Neural cell (in vitro differentiated cells): ENCODE measurements at regions not wholly inside any gene's neighbourhood (a gene's known extent, or its start where the extent isn't known, plus 50 kb on each side); places are given as distances from the start of the nearest gene placed in this dataset.

Experiments
- H2AFZ ChIP-seq: fragments of 200-600, 300-800 bp; sonication (generic), shearing (Covaris generic); 2 replicates; pipeline ENCODE4 v1.6.0; 2014; ENCODE audit warnings: low read depth, mild to moderate bottlenecking, antibody characterized with exemption, low read length, moderate library complexity
- H3F3A ChIP-seq: fragments of 200-600 bp; shearing (Covaris generic); 2 replicates; pipeline ENCODE4 v1.6.1; 2016; ENCODE audit warnings: mild to moderate bottlenecking, moderate library complexity, mixed read lengths, antibody characterized with exemption, low read length; ENCODE audit not compliant: insufficient read depth, poor library complexity, severe bottlenecking
- H3K27ac ChIP-seq: fragments of 200-600, 300-800 bp; sonication (generic), shearing (Covaris generic); 2 replicates; pipeline ENCODE4 v1.5.1; 2014; ENCODE audit warnings: mild to moderate bottlenecking, low read length, moderate library complexity
- H3K27me3 ChIP-seq: fragments of 300-800, 200-600 bp; sonication (generic), shearing (Covaris generic); 2 replicates; pipeline ENCODE4 v1.6.0; 2014; ENCODE audit warnings: mild to moderate bottlenecking, low read depth, low read length, moderate library complexity; ENCODE audit not compliant: insufficient read depth
- H3K36me3 ChIP-seq: fragments of 300-800, 200-600 bp; sonication (generic), shearing (Covaris generic); 2 replicates; pipeline ENCODE4 v1.5.1; 2014; ENCODE audit warnings: mild to moderate bottlenecking, antibody characterized with exemption, low read length, moderate library complexity; ENCODE audit not compliant: insufficient read depth
- H3K4me2 ChIP-seq: fragments of 300-800, 200-600 bp; sonication (generic), shearing (Covaris generic); 2 replicates; pipeline ENCODE4 v1.6.0; 2014; ENCODE audit warnings: mild to moderate bottlenecking, low read length
- H3K4me3 ChIP-seq: fragments of 300-800, 200-600 bp; sonication (generic), shearing (Covaris generic); 2 replicates; pipeline ENCODE4 v1.5.1; 2014; ENCODE audit warnings: mild to moderate bottlenecking, low read length, moderate library complexity
- H3K79me2 ChIP-seq: fragments of 200-600 bp; shearing (Covaris generic); replicated peaks from 2 replicates; pipeline ENCODE4 v1.6.0; 2014; ENCODE audit warnings: mild to moderate bottlenecking, low read length, moderate library complexity; ENCODE audit not compliant: insufficient read depth
- H3K9ac ChIP-seq: fragments of 300-800, 200-600 bp; sonication (generic), shearing (Covaris generic); 2 replicates; pipeline ENCODE4 v1.6.1; 2016; ENCODE audit warnings: mild to moderate bottlenecking, low read length, mixed read lengths
- H3K9me2 ChIP-seq: fragments of 200-600 bp; shearing (Covaris generic); 2 replicates; pipeline ENCODE4 v1.6.1; 2016; ENCODE audit warnings: mild to moderate bottlenecking, low read length, mixed read lengths; ENCODE audit not compliant: insufficient read depth
- H3K9me3 ChIP-seq: fragments of 200-600, 300-800 bp; sonication (generic), shearing (Covaris generic); 2 replicates; pipeline ENCODE4 v1.6.1; 2016; ENCODE audit warnings: mild to moderate bottlenecking, mixed run types, low read length, moderate library complexity, mixed read lengths
- H4K20me1 ChIP-seq: fragments of 200-600 bp; shearing (Covaris generic); 2 replicates; pipeline ENCODE4 v1.6.1; 2016; ENCODE audit warnings: mild to moderate bottlenecking, mixed run types; ENCODE audit not compliant: insufficient read depth
- CTCF ChIP-seq: fragments of 450-650 bp; IDR thresholded peaks from 2 replicates; pipeline ENCODE4 v1.5.1; 2014; ENCODE audit warnings: antibody characterized with exemption, mild to moderate bottlenecking, moderate library complexity; ENCODE audit not compliant: poor library complexity, severe bottlenecking
- EP300 ChIP-seq: fragments of 450-650 bp; conservative IDR thresholded peaks from 2 replicates; pipeline ENCODE4 v1.6.1; 2014; ENCODE audit warnings: antibody characterized with exemption, mild to moderate bottlenecking, moderate library complexity; ENCODE audit not compliant: poor library complexity, severe bottlenecking
- EZH2 ChIP-seq: fragments of 200-600, 300-800 bp; shearing (Covaris generic), sonication (generic); IDR thresholded peaks from 2 replicates; pipeline ENCODE4 v1.6.1; 2014; ENCODE audit warnings: antibody characterized with exemption, low read length, borderline replicate concordance, mild to moderate bottlenecking; ENCODE audit not compliant: insufficient read depth, poor library complexity, severe bottlenecking
- MXI1 ChIP-seq: fragments of 450-650 bp; conservative IDR thresholded peaks from 2 replicates; pipeline ENCODE4 v1.6.1; 2014; ENCODE audit warnings: antibody characterized with exemption, mild to moderate bottlenecking; ENCODE audit not compliant: poor library complexity, severe bottlenecking
- POLR2AphosphoS5 ChIP-seq: IDR thresholded peaks from 2 replicates; pipeline ENCODE4 v1.6.1; 2012
- RAD21 ChIP-seq: fragments of 450-650 bp; conservative IDR thresholded peaks from 2 replicates; pipeline ENCODE4 v1.6.1; 2014; ENCODE audit warnings: antibody characterized with exemption, mild to moderate bottlenecking, moderate library complexity
- SMC3 ChIP-seq: fragments of 450-650 bp; conservative IDR thresholded peaks from 2 replicates; pipeline ENCODE4 v1.6.1; 2014; ENCODE audit warnings: antibody characterized with exemption, mild to moderate bottlenecking, moderate library complexity; ENCODE audit not compliant: poor library complexity
- TAF1 ChIP-seq: IDR thresholded peaks from 2 replicates; pipeline ENCODE4 v1.6.1; 2012; ENCODE audit warnings: low read depth
- TF ChIP-seq, protein P1 (sequence below): IDR thresholded peaks from 2 replicates; pipeline ENCODE4 v1.6.1; 2012; ENCODE audit warnings: borderline replicate concordance

- H3K4me2 ChIP-seq = no peak overlapping the region
- no peak overlapping the region for H2AFZ ChIP-seq
- H3K4me3 ChIP-seq = no peak overlapping the region
- H3K36me3 ChIP-seq = no peaks in the 10 kb centered on the region
- H3K27ac ChIP-seq = no peak overlapping the region
- H3K9me2 ChIP-seq = no peaks in the 10 kb centered on the region
- TF ChIP-seq CTCF (no peak), RAD21 (no peak), SMC3 (no peak), MXI1 (no peak), POLR2AphosphoS5 (no peak), EP300 (no peak)
- H3F3A ChIP-seq = peaks cover under 1% of the 10 kb centered on the region
- no peaks in the 10 kb centered on the region for H3K9me3 ChIP-seq
- no peaks in the 10 kb centered on the region for H3K27me3 ChIP-seq
- no peak overlapping the region for H3K9ac ChIP-seq
- no peaks in the 10 kb centered on the region for H4K20me1 ChIP-seq
- no peaks in the 10 kb centered on the region for H3K79me2 ChIP-seq
Observed at GRCh38 chr20:48562586-48563116, 265.1 kb downstream of the PREX1 start.

DNA sequence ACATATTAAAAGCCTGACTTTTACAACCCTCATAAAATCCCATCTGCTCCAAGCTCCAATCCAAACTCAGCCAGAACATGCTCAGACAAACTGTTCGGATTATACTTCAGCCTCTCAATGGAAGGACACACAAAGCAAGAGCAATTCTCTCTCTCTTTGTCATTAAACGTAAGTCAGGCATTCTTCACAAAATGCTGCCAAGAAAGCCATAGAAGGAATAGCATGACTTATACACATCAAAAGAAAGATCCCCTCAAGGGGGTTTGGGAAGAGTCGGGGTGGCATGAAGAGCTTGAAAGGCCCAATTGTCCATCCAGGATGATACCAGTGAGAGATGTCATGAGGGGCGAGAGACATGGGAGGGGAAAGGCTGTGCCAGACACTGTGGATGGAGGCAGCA, 268.9 kb downstream of the PREX1 start:
- no peak overlapping the region for H3K4me2 ChIP-seq
- H3K9me3 ChIP-seq = no peaks in the 10 kb centered on the region
- no peak overlapping the region for H3K4me3 ChIP-seq
- H2AFZ ChIP-seq = no peak overlapping the region
- TF ChIP-seq EP300 (no peak), CTCF (no peak), MXI1 (no peak), EZH2 (no peak), RAD21 (no peak), POLR2AphosphoS5 (no peak), SMC3 (no peak), TAF1 (no peak)
- TF ChIP-seq, protein P1, sequence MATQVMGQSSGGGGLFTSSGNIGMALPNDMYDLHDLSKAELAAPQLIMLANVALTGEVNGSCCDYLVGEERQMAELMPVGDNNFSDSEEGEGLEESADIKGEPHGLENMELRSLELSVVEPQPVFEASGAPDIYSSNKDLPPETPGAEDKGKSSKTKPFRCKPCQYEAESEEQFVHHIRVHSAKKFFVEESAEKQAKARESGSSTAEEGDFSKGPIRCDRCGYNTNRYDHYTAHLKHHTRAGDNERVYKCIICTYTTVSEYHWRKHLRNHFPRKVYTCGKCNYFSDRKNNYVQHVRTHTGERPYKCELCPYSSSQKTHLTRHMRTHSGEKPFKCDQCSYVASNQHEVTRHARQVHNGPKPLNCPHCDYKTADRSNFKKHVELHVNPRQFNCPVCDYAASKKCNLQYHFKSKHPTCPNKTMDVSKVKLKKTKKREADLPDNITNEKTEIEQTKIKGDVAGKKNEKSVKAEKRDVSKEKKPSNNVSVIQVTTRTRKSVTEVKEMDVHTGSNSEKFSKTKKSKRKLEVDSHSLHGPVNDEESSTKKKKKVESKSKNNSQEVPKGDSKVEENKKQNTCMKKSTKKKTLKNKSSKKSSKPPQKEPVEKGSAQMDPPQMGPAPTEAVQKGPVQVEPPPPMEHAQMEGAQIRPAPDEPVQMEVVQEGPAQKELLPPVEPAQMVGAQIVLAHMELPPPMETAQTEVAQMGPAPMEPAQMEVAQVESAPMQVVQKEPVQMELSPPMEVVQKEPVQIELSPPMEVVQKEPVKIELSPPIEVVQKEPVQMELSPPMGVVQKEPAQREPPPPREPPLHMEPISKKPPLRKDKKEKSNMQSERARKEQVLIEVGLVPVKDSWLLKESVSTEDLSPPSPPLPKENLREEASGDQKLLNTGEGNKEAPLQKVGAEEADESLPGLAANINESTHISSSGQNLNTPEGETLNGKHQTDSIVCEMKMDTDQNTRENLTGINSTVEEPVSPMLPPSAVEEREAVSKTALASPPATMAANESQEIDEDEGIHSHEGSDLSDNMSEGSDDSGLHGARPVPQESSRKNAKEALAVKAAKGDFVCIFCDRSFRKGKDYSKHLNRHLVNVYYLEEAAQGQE = no peak
- no peaks in the 10 kb centered on the region for H3K9me2 ChIP-seq
- H3K9ac ChIP-seq = no peak overlapping the region
- no peaks in the 10 kb centered on the region for H3K36me3 ChIP-seq
- no peaks in the 10 kb centered on the region for H4K20me1 ChIP-seq
- no peaks in the 10 kb centered on the region for H3K79me2 ChIP-seq
- no peaks in the 10 kb centered on the region for H3K27me3 ChIP-seq
- peaks cover 3% of the 10 kb centered on the region for H3F3A ChIP-seq
- H3K27ac ChIP-seq = no peak overlapping the region
